CD4-positive, alpha-beta T cell treated with Interferon alpha-2 for 1 hour (primary cell): ENCODE measurements at regions not wholly inside any gene's neighbourhood (a gene's known extent, or its start where the extent isn't known, plus 50 kb on each side); places are given as distances from the start of the nearest gene placed in this dataset.

Source experiments
- DNase-seq, 2 donors: peaks; one replicate each; pipeline ENCODE4 v3.0.0-alpha.2; 2020 to 2022

DNA sequence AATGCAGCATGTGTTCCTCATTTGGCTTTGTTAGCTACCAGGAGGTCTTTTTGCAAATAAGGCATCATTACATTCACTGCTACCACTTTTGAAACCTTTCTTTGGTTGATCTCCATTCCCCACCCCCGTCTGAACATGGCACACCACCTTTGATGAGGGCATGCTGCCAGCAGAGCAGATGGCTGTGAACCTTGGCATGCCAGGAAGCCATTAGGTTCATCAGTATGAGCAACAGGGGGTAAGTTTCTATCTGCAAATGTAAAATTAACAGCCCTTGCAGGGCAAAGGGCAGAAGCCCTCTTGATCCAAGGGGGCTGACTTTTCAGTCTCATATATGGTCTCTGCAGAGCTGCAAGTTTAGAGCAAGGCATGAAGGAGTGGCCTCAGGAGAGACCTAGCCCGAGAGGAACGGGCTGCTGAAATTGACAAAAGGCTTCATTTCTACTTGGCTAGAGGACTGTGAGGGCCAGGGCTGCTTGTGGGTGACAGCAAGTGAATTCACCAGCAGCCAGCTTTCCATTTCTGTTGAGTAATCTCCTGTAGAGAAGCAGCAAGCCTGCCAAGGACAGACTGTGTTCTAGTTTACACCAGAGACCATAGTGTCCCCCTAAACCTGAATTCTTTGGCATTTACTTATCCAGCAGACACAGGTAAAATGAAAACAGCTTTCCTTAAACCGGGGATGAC lies 127.9 kb downstream of the ZNF326 start:
- no peak for DNase-seq

- DNase-seq = peak in 1 of 2 donors; percentile 28
Observed at GRCh38 chr1:90114521-90115141, 119.7 kb downstream of the ZNF326 start.

GRCh38 chr1:90107990-90108389 lies 113.1 kb downstream of the ZNF326 start:
- no peak for DNase-seq

DNA sequence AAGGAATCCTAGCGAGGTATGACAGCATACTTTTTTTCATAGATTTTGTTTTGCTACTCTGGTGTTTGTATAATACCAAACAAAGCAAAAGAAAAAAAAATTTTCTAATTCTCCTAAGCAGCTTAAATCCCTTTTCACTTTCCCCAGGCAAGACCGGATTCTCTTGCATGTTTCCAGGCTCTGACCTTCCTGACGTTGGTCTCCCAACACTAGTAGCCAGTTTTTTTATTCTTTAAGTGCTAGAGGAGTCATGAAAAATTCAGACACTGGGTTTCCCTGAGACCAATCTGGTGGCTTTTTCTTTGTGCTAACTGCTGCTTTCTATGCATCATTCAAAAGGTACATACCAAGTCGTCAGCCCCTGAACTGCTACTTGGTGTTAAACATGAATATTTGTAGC lies 111.4 kb downstream of the ZNF326 start:
- DNase-seq = no peak

DNA sequence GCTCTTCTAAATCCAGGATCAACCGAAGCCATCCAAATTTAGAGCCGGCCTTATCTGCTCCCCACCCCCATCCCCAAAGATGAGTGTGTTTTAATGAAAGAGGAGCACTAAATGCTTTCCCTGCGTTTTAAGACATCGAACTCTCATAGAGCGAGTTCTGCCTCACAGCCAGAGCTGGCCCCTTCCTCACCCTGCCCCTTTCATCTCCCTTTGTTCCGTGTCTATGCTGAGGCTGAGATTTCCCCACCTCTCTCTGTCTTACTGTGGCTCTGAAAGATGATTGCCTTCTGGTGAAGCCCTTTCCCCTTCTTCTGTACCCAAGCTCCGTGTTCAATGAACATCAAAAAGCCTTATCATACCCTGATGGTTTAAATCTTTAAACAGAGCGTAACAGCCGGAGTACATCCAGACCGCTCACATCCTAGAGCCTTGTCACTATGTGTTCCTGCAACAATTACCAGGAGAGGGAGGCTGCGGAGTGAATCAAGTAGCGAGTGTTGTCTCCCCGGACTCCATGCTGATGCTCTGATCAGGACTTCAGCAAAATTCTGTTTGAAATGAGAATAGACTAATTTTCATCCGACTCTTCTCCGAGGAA lies 110.1 kb downstream of the ZNF326 start:
- no peak for DNase-seq

GRCh38 chr1:90100566-90100965 lies 105.7 kb downstream of the ZNF326 start:
- DNase-seq = no peak

- DNase-seq = no peak
Observed at GRCh38 chr1:90092441-90092840, 97.5 kb downstream of the ZNF326 start.
